IPS DF 6.9 (cell line): ENCODE measurements at regions not wholly inside any gene's neighbourhood (a gene's known extent, or its start where the extent isn't known, plus 50 kb on each side); places are given as distances from the start of the nearest gene placed in this dataset.

Experiments
- DNase-seq: peaks from one replicate; pipeline ENCODE4 v3.0.0-alpha.2; 2013; ENCODE audit warnings: low read depth, low spot score
- H3K27ac ChIP-seq: one replicate; pipeline ENCODE4 v1.5.1; 2013; ENCODE audit warnings: low read length, control low read depth
- H3K27me3 ChIP-seq: 2 replicates; pipeline ENCODE4 v1.6.1; 2013; ENCODE audit warnings: mild to moderate bottlenecking, low read length; ENCODE audit not compliant: control insufficient read depth, insufficient read depth
- H3K36me3 ChIP-seq: 2 replicates; pipeline ENCODE4 v1.6.1; 2013; ENCODE audit warnings: low read length; ENCODE audit not compliant: control insufficient read depth, insufficient read depth
- H3K4me1 ChIP-seq: 2 replicates; pipeline ENCODE4 v1.6.1; 2013; ENCODE audit warnings: low read length; ENCODE audit not compliant: control insufficient read depth, insufficient read depth
- H3K4me3 ChIP-seq: 2 replicates; pipeline ENCODE4 v1.5.1; 2013; ENCODE audit warnings: mild to moderate bottlenecking, low read length
- H3K9me3 ChIP-seq: 2 replicates; pipeline ENCODE4 v1.6.1; 2013; ENCODE audit warnings: low read length, inconsistent platforms; ENCODE audit not compliant: control insufficient read depth, insufficient read depth
- WGBS: extraction: QIAGEN DNeasy Blood & Tissue Kit; methylation state at CpG from one replicate; pipeline ENCODE4 v1.1.7; 2013; ENCODE audit warnings: mixed read lengths, missing lambda C conversion rate; ENCODE audit not compliant: insufficient read length, insufficient coverage; 5-methylcytosine and 5-hydroxymethylcytosine counted together

DNA sequence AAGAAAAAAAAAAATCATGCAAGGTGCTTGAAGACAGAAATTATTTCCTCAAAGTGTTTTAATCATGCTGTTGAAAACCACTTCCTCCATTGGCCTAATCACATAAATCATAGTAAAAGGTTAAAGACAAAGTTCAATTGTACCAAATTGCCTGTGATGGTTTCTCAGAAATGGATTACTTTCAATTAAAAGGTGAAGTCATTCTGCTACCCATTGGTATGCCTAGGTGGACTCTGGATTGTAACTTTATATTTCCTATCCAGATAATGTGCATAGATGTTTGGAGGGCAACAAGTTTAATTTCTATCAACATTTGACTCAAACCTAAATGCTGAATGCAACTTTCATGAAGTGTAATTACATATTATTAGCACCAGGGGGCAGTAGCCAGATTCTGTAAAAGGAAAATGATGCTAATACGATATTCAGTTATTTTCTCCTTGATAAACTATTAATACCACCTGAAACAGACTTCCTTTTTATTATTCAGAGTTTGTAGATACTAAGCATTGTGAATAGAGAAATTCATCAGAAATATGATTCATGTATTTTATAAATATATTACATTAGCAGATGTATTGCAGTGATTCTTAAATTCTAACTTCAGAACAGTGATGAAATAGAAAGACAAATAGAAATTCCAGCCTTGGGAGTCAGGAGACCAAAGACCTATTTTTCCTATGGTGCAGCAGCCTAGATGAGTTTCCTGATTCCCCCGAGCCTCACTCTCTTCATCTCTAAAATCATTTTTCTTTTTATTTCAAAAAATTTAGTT, 148.2 kb downstream of the CAAP1 start:
- H3K4me1 ChIP-seq, result peaks cover 2% of the 10 kb centered on the region; the same call in 1 of the 2 replicates
- WGBS, result no CpG with 5 or more reads among the region's 2 CpGs
- no peak for DNase-seq
- no peaks in the 10 kb centered on the region for H3K36me3 ChIP-seq
- no peaks in the 10 kb centered on the region for H3K27me3 ChIP-seq
- no peak overlapping the region for H3K4me3 ChIP-seq
- no peak overlapping the region for H3K27ac ChIP-seq
- no peaks in the 10 kb centered on the region for H3K9me3 ChIP-seq

DNA sequence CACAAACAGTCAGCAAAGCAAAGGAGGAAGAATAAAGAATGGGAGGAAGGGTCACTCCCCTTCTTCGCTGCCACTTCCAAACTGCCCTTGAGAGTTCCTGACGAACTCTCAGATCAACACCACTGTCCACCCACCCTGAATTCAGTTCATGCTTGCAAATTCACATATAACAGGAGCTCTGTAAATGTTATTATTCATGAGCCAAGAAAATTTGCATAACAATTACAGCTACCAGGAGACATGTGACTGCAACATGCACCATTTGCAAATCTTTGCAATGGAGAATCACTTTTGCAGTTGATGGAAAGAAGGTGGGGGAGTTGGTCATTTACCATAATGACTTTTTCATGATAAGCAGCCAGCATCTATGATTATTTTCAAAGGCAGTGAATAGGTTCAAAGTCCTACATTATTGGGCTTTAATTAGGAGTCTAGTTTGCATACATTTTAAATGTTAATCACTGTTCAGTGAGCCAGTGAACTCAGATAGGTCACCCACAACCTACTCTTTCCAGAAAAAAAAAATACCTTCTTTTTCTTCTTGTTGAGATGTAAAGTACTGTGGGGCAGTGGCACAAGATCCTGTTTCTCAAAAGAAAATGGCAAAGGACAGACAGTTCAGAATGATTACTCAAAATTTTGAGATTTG, 149.7 kb downstream of the CAAP1 start:
- WGBS, result no CpG with 5 or more reads among the region's 2 CpGs
- Histone ChIP-seq H3K9me3 (no peaks in the 10 kb centered on the region), H3K36me3 (no peaks in the 10 kb centered on the region), H3K4me1 (no peaks in the 10 kb centered on the region; the same call in 1 of the 2 replicates), H3K27ac (no peak overlapping the region), H3K4me3 (no peak overlapping the region), H3K27me3 (no peaks in the 10 kb centered on the region)
- no peak for DNase-seq

DNA sequence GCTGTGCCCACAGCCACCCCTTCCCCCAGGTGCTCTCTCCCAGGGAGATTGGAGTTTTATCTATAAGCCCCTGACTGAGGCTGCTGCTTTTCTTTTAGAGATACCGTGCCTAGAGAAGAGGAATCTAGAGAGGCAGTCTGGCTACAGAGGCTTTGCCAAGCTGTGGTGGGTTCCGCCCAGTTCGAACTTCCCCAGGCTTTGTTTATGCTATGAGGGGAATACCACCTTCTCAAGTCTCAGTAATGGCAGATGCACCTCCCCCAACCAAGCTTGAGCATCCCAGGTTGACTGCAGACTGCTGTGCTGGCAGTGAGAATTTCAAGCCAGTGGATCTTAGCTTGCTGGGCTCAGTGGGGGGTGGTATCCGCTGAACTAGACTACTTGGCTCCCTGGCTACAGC, 157.4 kb downstream of the CAAP1 start:
- WGBS, result no CpG with 5 or more reads among the region's 4 CpGs
- Histone ChIP-seq H3K9me3 (no peaks in the 10 kb centered on the region), H3K27ac (no peak overlapping the region), H3K4me1 (no peaks in the 10 kb centered on the region), H3K27me3 (no peaks in the 10 kb centered on the region), H3K36me3 (no peaks in the 10 kb centered on the region), H3K4me3 (no peak overlapping the region)
- no peak for DNase-seq

DNA sequence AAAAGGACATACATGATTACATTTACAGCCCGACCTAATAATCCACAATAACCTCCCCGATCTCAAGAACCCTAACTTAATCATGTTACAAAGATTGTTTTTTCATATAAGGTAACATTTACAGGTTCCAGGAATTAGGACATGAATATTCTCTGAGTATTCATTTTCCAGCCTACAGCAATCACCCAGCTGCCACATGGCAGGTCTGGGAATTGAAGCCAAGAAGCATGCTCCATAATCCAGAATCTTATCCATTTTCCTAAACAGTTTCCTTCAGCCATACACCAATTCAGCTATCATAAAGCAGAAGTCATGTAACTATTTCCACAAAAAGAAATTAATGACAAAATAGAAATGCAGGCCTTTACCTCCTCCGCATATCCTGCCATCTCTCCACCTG, 163.4 kb downstream of the CAAP1 start:
- Histone ChIP-seq H3K36me3 (no peaks in the 10 kb centered on the region), H3K4me3 (no peak overlapping the region), H3K27me3 (no peaks in the 10 kb centered on the region), H3K9me3 (no peaks in the 10 kb centered on the region), H3K27ac (no peak overlapping the region), H3K4me1 (no peaks in the 10 kb centered on the region)
- 100% methylated on average over 1 of the region's 3 CpGs for WGBS
- DNase-seq, result no peak

DNA sequence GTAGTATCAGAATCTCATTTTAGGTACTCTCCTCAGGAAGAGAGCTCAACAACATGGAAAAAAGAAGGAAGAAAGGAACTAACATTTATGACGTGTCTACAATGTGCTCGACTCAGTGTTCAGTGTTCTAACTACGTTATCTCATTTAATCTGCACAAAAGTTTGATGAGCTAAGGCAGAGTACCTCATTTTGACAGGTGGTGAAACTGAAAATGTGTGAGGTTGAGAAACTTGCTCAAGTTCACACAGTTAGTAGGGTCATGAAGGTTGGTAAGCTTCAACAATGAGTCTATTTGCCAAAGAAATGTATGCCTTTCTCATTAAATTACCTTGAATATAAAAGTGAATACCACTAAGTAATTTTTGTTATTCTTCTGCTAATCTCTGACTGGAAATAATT, 165.1 kb downstream of the CAAP1 start:
- Histone ChIP-seq H3K9me3 (no peaks in the 10 kb centered on the region), H3K27me3 (no peaks in the 10 kb centered on the region), H3K4me3 (no peak overlapping the region), H3K36me3 (no peaks in the 10 kb centered on the region), H3K27ac (no peak overlapping the region), H3K4me1 (0 out of 2 replicates have a peak, but pooled peaks cover 1% of the 10 kb centered on the region)
- WGBS, result no CpG with 5 or more reads among the region's 3 CpGs
- no peak for DNase-seq

DNA sequence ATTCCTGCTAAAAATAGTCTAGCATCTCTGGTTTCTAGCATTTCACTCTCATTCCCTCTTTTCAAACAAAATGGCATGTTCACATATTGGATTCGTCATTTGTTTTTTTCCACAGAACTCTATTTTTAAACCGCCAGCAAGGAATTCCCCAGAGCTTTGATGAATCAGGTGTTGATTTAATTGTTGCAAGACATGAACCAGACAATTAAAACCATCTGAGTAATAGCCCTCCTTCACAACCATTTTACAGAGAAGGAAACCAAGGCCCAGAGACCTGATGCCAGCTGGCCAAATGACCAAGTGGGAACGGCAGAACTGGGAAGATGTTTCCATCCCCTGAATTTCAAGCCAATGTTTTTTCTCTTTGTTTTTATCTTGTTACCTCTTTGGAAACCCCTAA, 167.0 kb downstream of the CAAP1 start:
- no CpG with 5 or more reads among the region's 3 CpGs for WGBS
- Histone ChIP-seq H3K27me3 (no peaks in the 10 kb centered on the region; the same call in 1 of the 2 replicates), H3K27ac (no peak overlapping the region), H3K4me3 (no peak overlapping the region), H3K36me3 (no peaks in the 10 kb centered on the region), H3K9me3 (no peaks in the 10 kb centered on the region; the same call in 1 of the 2 replicates), H3K4me1 (0 out of 2 replicates have a peak, but pooled peaks cover 1% of the 10 kb centered on the region)
- no peak for DNase-seq

DNA sequence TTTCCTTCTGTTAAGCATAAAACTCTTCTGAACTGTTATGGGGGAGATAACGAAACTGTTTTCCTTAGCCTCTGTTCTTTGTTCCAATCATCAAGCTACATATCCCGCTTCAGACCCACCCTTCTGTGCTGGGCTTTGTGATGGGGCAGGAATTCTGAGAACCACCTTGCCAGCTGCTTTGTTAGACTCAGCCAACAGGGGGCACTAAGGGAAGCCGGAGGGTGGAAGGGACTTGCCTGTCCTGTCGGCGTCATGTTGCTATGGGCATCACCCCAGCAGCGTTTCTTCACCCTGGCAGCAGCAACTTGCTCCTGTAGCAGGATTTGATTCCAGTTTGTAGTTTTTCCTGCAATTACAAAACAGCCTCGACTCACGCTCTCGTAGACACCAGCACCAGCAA, 169.1 kb downstream of the CAAP1 start:
- no peak overlapping the region for H3K4me3 ChIP-seq
- H3K9me3 ChIP-seq, result no peaks in the 10 kb centered on the region; the same call in 1 of the 2 replicates
- WGBS, result no CpG with 5 or more reads among the region's 9 CpGs
- H3K36me3 ChIP-seq, result no peaks in the 10 kb centered on the region
- H3K27ac ChIP-seq, result no peak overlapping the region
- no peaks in the 10 kb centered on the region; the same call in 1 of the 2 replicates for H3K27me3 ChIP-seq
- peak; percentile 54 for DNase-seq
- H3K4me1 ChIP-seq, result 0 out of 2 replicates have a peak, but pooled peaks cover 1% of the 10 kb centered on the region

DNA sequence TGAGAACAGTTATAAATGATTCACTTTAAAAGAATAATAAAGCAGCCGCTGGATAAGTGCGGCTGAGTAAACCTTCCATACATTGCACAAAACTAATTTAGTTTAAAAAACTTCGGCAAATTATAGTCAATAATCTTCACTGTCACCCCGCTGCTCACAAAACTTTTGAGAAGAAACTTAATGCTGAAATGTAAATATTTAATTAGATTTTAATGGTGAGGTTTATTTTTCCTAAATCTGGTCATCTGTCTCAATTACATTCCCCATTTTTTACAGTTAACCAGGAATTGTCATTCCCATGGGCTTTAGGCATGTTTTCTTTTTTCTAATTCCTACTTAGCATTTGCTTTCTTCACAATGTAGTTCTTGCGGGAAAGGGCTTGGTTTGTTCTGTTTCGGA, 169.8 kb downstream of the CAAP1 start:
- no peaks in the 10 kb centered on the region for H3K36me3 ChIP-seq
- WGBS, result no CpG with 5 or more reads among the region's 6 CpGs

DNA sequence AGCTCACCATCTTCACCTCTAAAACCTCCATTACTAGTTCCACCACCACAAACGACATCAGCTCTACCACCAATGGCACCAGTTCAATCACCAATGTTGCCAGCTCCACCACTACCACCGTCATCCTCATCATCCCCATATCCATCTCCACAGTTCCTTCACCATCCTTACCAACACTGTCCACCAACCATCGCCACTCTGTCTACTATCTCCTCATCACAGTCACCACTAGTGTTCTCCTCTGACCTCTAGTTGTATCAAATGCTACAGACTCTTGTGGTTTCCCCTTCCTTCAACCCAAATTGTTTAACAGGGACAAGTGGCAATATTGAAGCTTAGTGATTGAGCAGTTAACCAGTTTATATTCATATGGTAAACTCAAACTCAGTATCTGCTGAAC, 182.6 kb downstream of the CAAP1 start:
- H3K36me3 ChIP-seq, result no peaks in the 10 kb centered on the region
- H3K4me3 ChIP-seq, result no peak overlapping the region
- no peaks in the 10 kb centered on the region for H3K9me3 ChIP-seq
- H3K27ac ChIP-seq, result no peak overlapping the region
- H3K4me1 ChIP-seq, result no peaks in the 10 kb centered on the region
- WGBS, result 100% methylated on average over 1 of the region's 3 CpGs
- H3K27me3 ChIP-seq, result no peaks in the 10 kb centered on the region
- no peak for DNase-seq

More for the DNA sequence above, 169.8 kb downstream of the CAAP1 start:
- Histone ChIP-seq H3K27me3 (no peaks in the 10 kb centered on the region; the same call in 1 of the 2 replicates), H3K4me1 (0 out of 2 replicates have a peak, but pooled peaks cover 1% of the 10 kb centered on the region), H3K27ac (no peak overlapping the region), H3K4me3 (no peak overlapping the region), H3K9me3 (no peaks in the 10 kb centered on the region; the same call in 1 of the 2 replicates)
- DNase-seq, result no peak

DNA sequence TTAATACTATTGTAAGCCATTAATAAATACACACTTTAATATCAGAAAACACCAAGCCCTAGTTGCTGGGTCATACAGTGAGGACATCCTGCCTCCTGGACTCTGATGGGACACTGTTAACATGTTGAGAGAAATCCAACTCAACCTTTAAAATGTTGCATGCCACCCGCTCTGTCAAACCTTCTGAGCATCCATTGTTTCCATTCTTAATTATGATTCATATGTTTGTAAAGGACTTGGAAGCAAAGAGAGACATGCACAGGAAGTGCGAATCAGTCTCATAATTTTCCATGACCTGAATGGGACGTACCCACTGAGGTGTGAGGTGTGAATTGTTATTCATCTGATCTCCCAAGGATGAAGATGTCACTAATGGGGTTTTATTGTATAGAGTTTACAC, 186.4 kb downstream of the CAAP1 start:
- no peak overlapping the region for H3K27ac ChIP-seq
- no peak for DNase-seq

More for the DNA sequence above, 186.4 kb downstream of the CAAP1 start:
- no CpG with 5 or more reads among the region's 3 CpGs for WGBS
- H3K4me1 ChIP-seq, result no peaks in the 10 kb centered on the region
- no peaks in the 10 kb centered on the region for H3K27me3 ChIP-seq
- no peaks in the 10 kb centered on the region for H3K36me3 ChIP-seq
- no peak overlapping the region for H3K4me3 ChIP-seq
- H3K9me3 ChIP-seq, result no peaks in the 10 kb centered on the region
